NCI-H146 treated with DMSO at 0.1 percent for 48 hours (cell line): ENCODE measurements at regions not wholly inside any gene's neighbourhood (a gene's known extent, or its start where the extent isn't known, plus 50 kb on each side); places are given as distances from the start of the nearest gene placed in this dataset.

Experiments
- DNase-seq: peaks from one replicate; lab custom pipeline; 2025; ENCODE audit not compliant: unreplicated experiment; lab: John Stamatoyannopoulos, UW

- DNase-seq: no peak
Measured at GRCh38 chr9:90259311-90260246, 383.0 kb downstream of the DIRAS2 start.

- DNase-seq: no peak
Measured at GRCh38 chr9:90261698-90262097, 380.9 kb downstream of the DIRAS2 start.

GRCh38 chr9:90268613-90269012 lies 374.0 kb downstream of the DIRAS2 start:
- no peak for DNase-seq

GRCh38 chr9:90271707-90272106 lies 370.9 kb downstream of the DIRAS2 start:
- no peak for DNase-seq

- DNase-seq: no peak
Measured at GRCh38 chr9:90274725-90275124, 367.9 kb downstream of the DIRAS2 start.

- no peak for DNase-seq
Measured at GRCh38 chr9:90285946-90286345, 356.7 kb downstream of the DIRAS2 start.

- DNase-seq: no peak
Measured at GRCh38 chr9:90287567-90288274, 354.9 kb downstream of the DIRAS2 start.

- no peak for DNase-seq
Measured at GRCh38 chr9:90288275-90288639, 354.4 kb downstream of the DIRAS2 start.

GRCh38 chr9:90290716-90291485 lies 351.7 kb downstream of the DIRAS2 start:
- no peak for DNase-seq

- DNase-seq: no peak
Measured at GRCh38 chr9:90296539-90296938, 346.1 kb downstream of the DIRAS2 start.

GRCh38 chr9:90299968-90300367 lies 342.7 kb downstream of the DIRAS2 start:
- DNase-seq: no peak

- no peak for DNase-seq
Measured at GRCh38 chr9:90300611-90301276, 341.9 kb downstream of the DIRAS2 start.

- no peak for DNase-seq
Measured at GRCh38 chr9:90301277-90301653, 341.4 kb downstream of the DIRAS2 start.

GRCh38 chr9:90303655-90304054 lies 339.0 kb downstream of the DIRAS2 start:
- no peak for DNase-seq

- DNase-seq: no peak
Measured at GRCh38 chr9:90306158-90306557, 336.5 kb downstream of the DIRAS2 start.

GRCh38 chr9:90307167-90307833 lies 335.3 kb downstream of the DIRAS2 start:
- DNase-seq: peak; percentile 24

- no peak for DNase-seq
Measured at GRCh38 chr9:90307891-90308290, 334.7 kb downstream of the DIRAS2 start.

- no peak for DNase-seq
Measured at GRCh38 chr9:90308691-90309090, 333.9 kb downstream of the DIRAS2 start.

GRCh38 chr9:90309809-90310520 lies 332.7 kb downstream of the DIRAS2 start:
- DNase-seq: no peak

GRCh38 chr9:90310521-90310876 lies 332.1 kb downstream of the DIRAS2 start:
- no peak for DNase-seq
